Uterus (tissue), 2 donors: ENCODE measurements at regions not wholly inside any gene's neighbourhood (a gene's known extent, or its start where the extent isn't known, plus 50 kb on each side); places are given as distances from the start of the nearest gene placed in this dataset.

Experiments
- POLR2A ChIP-seq, 2 donors: fragments of 450-650 bp; IDR thresholded peaks; one replicate each; pipeline ENCODE4 v1.6.1; 2016; ENCODE audit warnings: antibody characterized with exemption in 2 of 2, mild to moderate bottlenecking in 1 of 2, moderate library complexity in 1 of 2
- TF ChIP-seq, protein P1 (sequence below), 4 experiments: fragments of 200-600 bp in 2 of 4; fragments of 450-650 bp in 2 of 4; sonication (generic) in 2 of 4; IDR thresholded peaks; one replicate each; pipeline ENCODE4 v1.5.1; 2016 to 2019; ENCODE audit warnings: antibody characterized with exemption in 4 of 4, mild to moderate bottlenecking in 2 of 4, moderate library complexity in 1 of 4

- TF ChIP-seq, protein P1, sequence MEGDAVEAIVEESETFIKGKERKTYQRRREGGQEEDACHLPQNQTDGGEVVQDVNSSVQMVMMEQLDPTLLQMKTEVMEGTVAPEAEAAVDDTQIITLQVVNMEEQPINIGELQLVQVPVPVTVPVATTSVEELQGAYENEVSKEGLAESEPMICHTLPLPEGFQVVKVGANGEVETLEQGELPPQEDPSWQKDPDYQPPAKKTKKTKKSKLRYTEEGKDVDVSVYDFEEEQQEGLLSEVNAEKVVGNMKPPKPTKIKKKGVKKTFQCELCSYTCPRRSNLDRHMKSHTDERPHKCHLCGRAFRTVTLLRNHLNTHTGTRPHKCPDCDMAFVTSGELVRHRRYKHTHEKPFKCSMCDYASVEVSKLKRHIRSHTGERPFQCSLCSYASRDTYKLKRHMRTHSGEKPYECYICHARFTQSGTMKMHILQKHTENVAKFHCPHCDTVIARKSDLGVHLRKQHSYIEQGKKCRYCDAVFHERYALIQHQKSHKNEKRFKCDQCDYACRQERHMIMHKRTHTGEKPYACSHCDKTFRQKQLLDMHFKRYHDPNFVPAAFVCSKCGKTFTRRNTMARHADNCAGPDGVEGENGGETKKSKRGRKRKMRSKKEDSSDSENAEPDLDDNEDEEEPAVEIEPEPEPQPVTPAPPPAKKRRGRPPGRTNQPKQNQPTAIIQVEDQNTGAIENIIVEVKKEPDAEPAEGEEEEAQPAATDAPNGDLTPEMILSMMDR (IDR thresholded peaks at IDR 0.05): no peak
- TF ChIP-seq POLR2A (IDR thresholded peaks at IDR 0.05): no peak
These were observed 398.4 kb downstream of the DAD1 start for GRCh38 chr14:22190411-22191191.
